ENCODE measurements at regions not wholly inside any gene's neighbourhood (a gene's known extent, or its start where the extent isn't known, plus 50 kb on each side); places are given as distances from the start of the nearest gene placed in this dataset.

DNA sequence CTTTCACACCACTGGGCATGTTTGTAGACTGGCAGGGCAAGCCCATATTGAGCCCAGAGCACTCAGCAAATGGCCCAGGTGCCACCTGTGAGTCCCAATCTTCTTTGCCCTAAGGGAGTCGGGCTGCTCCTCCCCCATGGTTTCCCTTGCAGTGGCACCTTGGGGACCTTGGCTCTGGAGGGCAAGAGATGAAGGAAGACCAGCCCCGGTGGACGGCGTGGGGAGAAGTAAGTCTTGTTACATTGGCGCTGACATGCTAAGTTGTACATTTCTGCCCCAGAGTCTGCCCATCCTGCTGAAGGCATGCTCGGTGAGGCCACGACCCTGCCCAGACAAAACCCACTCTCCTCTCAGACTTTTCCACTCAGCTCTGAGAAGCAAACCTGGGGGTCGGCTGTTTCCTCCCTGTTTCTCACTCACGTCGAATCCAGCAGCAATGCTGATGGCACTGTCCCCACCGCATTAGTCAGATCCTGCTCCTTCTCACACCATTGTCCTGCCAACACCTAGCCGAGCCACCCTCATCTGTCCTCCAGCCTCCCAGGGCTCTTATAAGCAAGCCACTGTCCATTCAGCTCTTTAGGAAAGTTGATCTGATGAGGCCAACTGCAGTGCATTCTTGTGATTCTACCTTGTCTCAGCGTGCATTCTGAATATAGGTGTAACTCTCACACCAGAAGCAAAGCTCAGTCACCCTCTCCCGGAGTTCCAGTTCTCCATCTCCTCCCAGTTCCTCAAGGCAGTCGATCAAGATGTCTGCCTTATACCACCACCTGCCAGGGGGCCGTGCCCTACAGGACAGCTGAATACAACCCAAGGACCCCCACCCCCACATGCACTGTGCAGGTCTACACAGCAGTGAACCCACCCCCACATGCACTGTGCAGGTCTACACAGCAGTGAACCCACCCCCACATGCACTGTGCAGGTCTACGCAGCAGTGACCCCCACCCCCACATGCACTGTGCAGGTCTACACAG lies 827.1 kb downstream of the TBC1D22A start:
- intact Hi-C loops (cut with micrococcal nuclease), result no loop called here
- H3K4me2 ChIP-seq (ENCODE audit: low read length), result no peak overlapping the region
- H3K9me2 ChIP-seq (ENCODE audit: insufficient read depth), result no peaks in the 10 kb centered on the region
- H4K20me1 ChIP-seq (ENCODE audit: insufficient read depth), result no peaks in the 10 kb centered on the region
- ChIA-PET CTCF (no interaction called here), POLR2A (no interaction called here), RAD21 (ENCODE audit: low non-redundant PET in 1 of 2, low total read pairs in 2 of 2, uncharacterized antibody in 2 of 2, unreplicated experiment in 2 of 2) (no interaction called here)
- no peak overlapping the region for H2AFZ ChIP-seq (ENCODE audit: low read depth, low read length, poor library complexity, severe bottlenecking)
- BruUV-seq (replicated peaks), result no TSS peak
- H3K4me3 ChIP-seq (replicated peaks in 1 of 2; ENCODE audit: low read depth in 1 of 2, low read length in 2 of 2), result no peak overlapping the region
- H3K79me2 ChIP-seq (ENCODE audit: insufficient read depth, low read length), result no peaks in the 10 kb centered on the region
- no peak overlapping the region for H3K27ac ChIP-seq (ENCODE audit: low read depth, low read length)
- H3K27me3 ChIP-seq (ENCODE audit: insufficient read depth, low read length), result no peaks in the 10 kb centered on the region
- DNase-seq (ENCODE audit: low read depth, low spot score) (no peak), ATAC-seq (no peak)
- no peak for TF ChIP-seq MAX (IDR thresholded peaks at IDR 0.05)
- TF ChIP-seq SIN3A (IDR thresholded peaks at IDR 0.05; ENCODE audit: low read depth), result no peak
- TF ChIP-seq RAD21 (IDR thresholded peaks at IDR 0.05; ENCODE audit: low read depth), result no peak
- TF ChIP-seq TCF7L2 (IDR thresholded peaks at IDR 0.05; ENCODE audit: borderline replicate concordance, extremely low read depth, insufficient read depth, insufficient read length), result no peak
- no peak for TF ChIP-seq ELF1 (IDR thresholded peaks at IDR 0.05; ENCODE audit: borderline replicate concordance, low read depth)
- no peak for TF ChIP-seq CEBPB (IDR thresholded peaks at IDR 0.05; ENCODE audit: low read depth)
- TF ChIP-seq SRF (IDR thresholded peaks at IDR 0.05; ENCODE audit: low read depth), result no peak
- TF ChIP-seq JUND (IDR thresholded peaks at IDR 0.05), result no peak
- TF ChIP-seq CTCF (IDR thresholded peaks at IDR 0.05 in 2 of 3, conservative IDR thresholded peaks at IDR 0.05 in 1 of 3; ENCODE audit: borderline replicate concordance in 1 of 3, insufficient read depth in 1 of 3, low read depth in 2 of 3, low read length in 2 of 3), result no peak
- no peak for TF ChIP-seq ZNF274 (IDR thresholded peaks at IDR 0.05; ENCODE audit: low read depth, low read length)
- TF ChIP-seq EGR1 (IDR thresholded peaks at IDR 0.05; ENCODE audit: low read depth), result no peak
- TF ChIP-seq ATF3 (IDR thresholded peaks at IDR 0.05), result no peak
- TF ChIP-seq YY1 (IDR thresholded peaks at IDR 0.05; ENCODE audit: extremely low read depth, insufficient replicate concordance, low read depth, low read length), result no peak
- H3K36me3 ChIP-seq (ENCODE audit: control insufficient read depth in 1 of 2, insufficient read depth in 2 of 2, low read length in 2 of 2), result no peaks in the 10 kb centered on the region
- H3K4me1 ChIP-seq (ENCODE audit: control insufficient read depth in 1 of 2, insufficient read depth in 2 of 2, low read length in 2 of 2), result no peaks in the 10 kb centered on the region
- H3K9me3 ChIP-seq (ENCODE audit: control insufficient read depth in 1 of 2, insufficient read depth in 1 of 2, low read depth in 1 of 2, low read length in 2 of 2), result no peaks in the 10 kb centered on the region
- H3K9ac ChIP-seq (ENCODE audit: low read length), result no peak overlapping the region
